SK-N-SH (cell line): ENCODE measurements at regions not wholly inside any gene's neighbourhood (a gene's known extent, or its start where the extent isn't known, plus 50 kb on each side); places are given as distances from the start of the nearest gene placed in this dataset.
A peak's percentile ranks its signal among the peaks of the same experiment; 100 is the strongest.

Source experiments
- CTCF ChIA-PET: fragments of 300-600, 350-600 bp; formaldehyde crosslinking; extraction: SDS; loops from one replicate; lab custom pipeline; 2021; lab: Yijun Ruan, JAX
- POLR2A ChIA-PET: fragments of 350-600 bp; sonication (Branson Sonifier 250); formaldehyde crosslinking; extraction: SDS; loops from one replicate; lab custom pipeline; 2020; ENCODE audit warnings: antibody characterized with exemption, inconsistent platforms; lab: Yijun Ruan, JAX
- DNase-seq: peaks from one replicate; pipeline ENCODE4 v3.0.0; 2012
- H2AFZ ChIP-seq: fragments of 200-600 bp; sonication (generic); 2 replicates; pipeline ENCODE4 v1.8.1; 2016; ENCODE audit warnings: antibody characterized with exemption, mild to moderate bottlenecking, low read depth
- H3F3A ChIP-seq: fragments of 200-600 bp; sonication (generic); replicated peaks from 2 replicates; pipeline ENCODE3; 2016; ENCODE audit warnings: antibody characterized with exemption, mild to moderate bottlenecking; ENCODE audit not compliant: insufficient read depth
- H3K27ac ChIP-seq, 2 experiments: fragments of 200-500 bp in 1 of 2; fragments of 200-600 bp in 1 of 2; sonication (Bioruptor generic) in 1 of 2; sonication (generic), shearing (Covaris generic) in 1 of 2; 2 replicates each; pipeline versions ENCODE4 v1.5.1 to v1.6.1; 2014 to 2016; ENCODE audit warnings: low read depth in 2 of 2, inconsistent platforms in 1 of 2, low read length in 1 of 2, mild to moderate bottlenecking in 1 of 2, mixed read lengths in 1 of 2
- H3K27me3 ChIP-seq: fragments of 200-600 bp; sonication (generic), shearing (Covaris generic); 2 replicates; pipeline ENCODE4 v1.6.1; 2016; ENCODE audit warnings: mixed run types; ENCODE audit not compliant: insufficient read depth
- H3K36me3 ChIP-seq, 2 experiments: fragments of 200-500 bp in 1 of 2; fragments of 200-600 bp in 1 of 2; sonication (Bioruptor generic) in 1 of 2; sonication (generic) in 1 of 2; replicated peaks in 1 of 2; 2 replicates each; pipeline versions ENCODE3 to v1.5.1; 2014 to 2016; ENCODE audit warnings: low read length in 1 of 2, mild to moderate bottlenecking in 1 of 2; ENCODE audit not compliant: insufficient read depth in 2 of 2, control insufficient read depth in 1 of 2
- H3K4me1 ChIP-seq, 2 experiments: fragments of 200-500 bp in 1 of 2; fragments of 200-600 bp in 1 of 2; sonication (Bioruptor generic) in 1 of 2; sonication (generic), shearing (Covaris generic) in 1 of 2; 2 replicates each; pipeline versions ENCODE4 v1.5.1 to v1.6.1; 2014 to 2016; ENCODE audit warnings: low read depth in 1 of 2, low read length in 1 of 2, mixed run types in 1 of 2; ENCODE audit not compliant: insufficient read depth in 2 of 2, control insufficient read depth in 1 of 2
- H3K4me2 ChIP-seq: fragments of 200-600 bp; sonication (generic), shearing (Covaris generic); 2 replicates; pipeline ENCODE4 v1.6.1; 2017; ENCODE audit warnings: mixed run types
- H3K4me3 ChIP-seq, 2 experiments: fragments of 200-500 bp in 1 of 2; fragments of 200-600 bp in 1 of 2; sonication (Bioruptor generic) in 1 of 2; sonication (generic), shearing (Covaris generic) in 1 of 2; 2 replicates each; pipeline versions ENCODE4 v1.5.1 to v1.8.1; 2014 to 2016; ENCODE audit warnings: low read depth in 2 of 2, inconsistent platforms in 1 of 2, low read length in 1 of 2, mild to moderate bottlenecking in 1 of 2, mixed read lengths in 1 of 2, moderate library complexity in 1 of 2
- H3K79me2 ChIP-seq: fragments of 200-600 bp; sonication (generic); 2 replicates; pipeline ENCODE4 v1.8.1; 2017; ENCODE audit warnings: mild to moderate bottlenecking; ENCODE audit not compliant: insufficient read depth
- H3K9ac ChIP-seq: fragments of 200-600 bp; sonication (generic); 2 replicates; pipeline ENCODE4 v1.6.1; 2017; ENCODE audit warnings: mixed run types
- H3K9me2 ChIP-seq: fragments of 200-600 bp; sonication (generic); 2 replicates; pipeline ENCODE4 v1.6.1; 2017; ENCODE audit warnings: mixed run types
- H3K9me3 ChIP-seq: fragments of 200-600 bp; sonication (generic); 2 replicates; pipeline ENCODE4 v1.6.1; 2017; ENCODE audit warnings: mixed run types, mild to moderate bottlenecking, moderate library complexity
- H4K20me1 ChIP-seq: fragments of 200-600 bp; sonication (generic); 2 replicates; pipeline ENCODE4 v1.6.1; 2017; ENCODE audit warnings: mild to moderate bottlenecking, mixed run types; ENCODE audit not compliant: insufficient read depth
- CTCF ChIP-seq: fragments of 200-600 bp; sonication (generic); IDR thresholded peaks from 2 replicates; pipeline ENCODE4 v1.6.1; 2017; ENCODE audit warnings: antibody characterized with exemption, mild to moderate bottlenecking, moderate library complexity
- FOSL2 ChIP-seq: IDR thresholded peaks from 2 replicates; pipeline ENCODE4 v1.4.0; 2012; ENCODE audit warnings: low read depth, mild to moderate bottlenecking, moderate library complexity, borderline replicate concordance
- GABPA ChIP-seq: IDR thresholded peaks from 2 replicates; pipeline ENCODE4 v1.4.0; 2012; ENCODE audit warnings: low read depth, mild to moderate bottlenecking
- GATA2 ChIP-seq: sonication (generic); formaldehyde crosslinking; IDR thresholded peaks from 2 replicates; pipeline ENCODE4 v1.5.0; 2020; ENCODE audit warnings: mild to moderate bottlenecking, missing genetic modification reagents
- JUND ChIP-seq: IDR thresholded peaks from 2 replicates; pipeline ENCODE4 v1.4.0; 2012
- MAX ChIP-seq: IDR thresholded peaks from 2 replicates; pipeline ENCODE4 v1.4.0; 2012; ENCODE audit warnings: low read depth
- MEF2A ChIP-seq: IDR thresholded peaks from 2 replicates; pipeline ENCODE4 v1.4.0; 2012; ENCODE audit warnings: low read depth, borderline replicate concordance
- NRF1 ChIP-seq: IDR thresholded peaks from 2 replicates; pipeline ENCODE4 v1.6.1; 2012; ENCODE audit warnings: low read depth, mild to moderate bottlenecking, low read length
- POLR2AphosphoS5 ChIP-seq: IDR thresholded peaks from 2 replicates; pipeline ENCODE4 v1.6.1; 2012; ENCODE audit warnings: low read depth, low read length
- RAD21 ChIP-seq: IDR thresholded peaks from 2 replicates; pipeline ENCODE4 v1.6.1; 2012; ENCODE audit warnings: mild to moderate bottlenecking, low read length
- RCOR1 ChIP-seq: fragments of 150-350 bp; IDR thresholded peaks from 2 replicates; pipeline ENCODE4 v1.6.1; 2017; ENCODE audit warnings: antibody characterized with exemption, low read length
- RXRA ChIP-seq: IDR thresholded peaks from 2 replicates; pipeline ENCODE4 v1.4.0; 2012; ENCODE audit warnings: low read depth, mild to moderate bottlenecking, borderline replicate concordance
- TAF1 ChIP-seq: IDR thresholded peaks from 2 replicates; pipeline ENCODE4 v1.6.1; 2012; ENCODE audit warnings: low read depth, mild to moderate bottlenecking, low read length, moderate library complexity, borderline replicate concordance
- TCF12 ChIP-seq: IDR thresholded peaks from 2 replicates; pipeline ENCODE4 v1.4.0; 2012
- USF1 ChIP-seq: IDR thresholded peaks from 2 replicates; pipeline ENCODE4 v1.4.0; 2012; ENCODE audit warnings: low read depth, borderline replicate concordance
- YY1 ChIP-seq: IDR thresholded peaks from 2 replicates; pipeline ENCODE4 v1.4.0; 2012; ENCODE audit warnings: low read depth, mild to moderate bottlenecking
- WGBS: methylation state at CpG from one replicate; pipeline ENCODE4 v1.1.6; 2017; ENCODE audit warnings: low lambda C conversion rate; 5-methylcytosine and 5-hydroxymethylcytosine counted together

- POLR2A ChIA-PET: no interaction called here
- no peaks in the 10 kb centered on the region for H4K20me1 ChIP-seq
- no peak overlapping the region for H3K9ac ChIP-seq
- no peaks in the 10 kb centered on the region for H3K4me1 ChIP-seq
- no peaks in the 10 kb centered on the region for H3K9me2 ChIP-seq
- 62% methylated on average over 2 of the region's 2 CpGs for WGBS
- H3K79me2 ChIP-seq: no peaks in the 10 kb centered on the region
- CTCF ChIA-PET: no interaction called here
- no peak overlapping the region for H2AFZ ChIP-seq
- no peak for DNase-seq
- H3K4me2 ChIP-seq: no peak overlapping the region
- no peak overlapping the region for H3K27ac ChIP-seq
- no peaks in the 10 kb centered on the region for H3F3A ChIP-seq
- no peaks in the 10 kb centered on the region for H3K9me3 ChIP-seq
- H3K27me3 ChIP-seq: no peaks in the 10 kb centered on the region
- H3K36me3 ChIP-seq: no peaks in the 10 kb centered on the region
- H3K4me3 ChIP-seq: no peak overlapping the region
- TF ChIP-seq RCOR1 (no peak), RAD21 (no peak), JUND (no peak), RXRA (no peak)
Observed at GRCh38 chr13:66162470-66162869, 1067.7 kb downstream of the PCDH9 start.

- H3K27me3 ChIP-seq: no peaks in the 10 kb centered on the region
- POLR2A ChIA-PET: no interaction called here
- no peak for DNase-seq
Observed at GRCh38 chr13:66159511-66159910, 1070.6 kb downstream of the PCDH9 start.

GRCh38 chr13:66154976-66155375, 1075.2 kb downstream of the PCDH9 start:
- Histone ChIP-seq H3K4me3 (no peak overlapping the region), H3K9ac (no peak overlapping the region), H3K9me3 (no peaks in the 10 kb centered on the region), H3F3A (peaks cover 4% of the 10 kb centered on the region), H3K27me3 (no peaks in the 10 kb centered on the region), H3K4me2 (peak overlapping the region; percentile 14; the same call in 1 of the 2 replicates), H3K79me2 (no peaks in the 10 kb centered on the region), H2AFZ (peak overlapping the region; percentile 60), H4K20me1 (no peaks in the 10 kb centered on the region), H3K27ac (peak overlapping the region in 1 of 2 experiments; percentile 43; a peak in 1 of 4 replicates), H3K4me1 (no peaks in the 10 kb centered on the region), H3K9me2 (0 out of 2 replicates have a peak, but pooled peaks cover 3% of the 10 kb centered on the region), H3K36me3 (no peaks in the 10 kb centered on the region)
- TF ChIP-seq FOSL2 (no peak), TAF1 (no peak), CTCF (no peak), MAX (no peak), TCF12 (no peak), NRF1 (no peak), YY1 (no peak), GATA2 (CRISPR knock-in tag) (no peak), RCOR1 (no peak), USF1 (no peak), POLR2AphosphoS5 (no peak)
- WGBS: 3% methylated on average over 1 of the region's 1 CpG
- ChIA-PET POLR2A (no interaction called here), CTCF (no interaction called here)
- DNase-seq: no peak

More at GRCh38 chr13:66159511-66159910, 1070.6 kb downstream of the PCDH9 start:
- no peaks in the 10 kb centered on the region for H3K4me1 ChIP-seq
- CTCF ChIA-PET: no interaction called here
- TF ChIP-seq RAD21 (no peak), GATA2 (CRISPR knock-in tag) (no peak), GABPA (no peak), USF1 (no peak), TAF1 (no peak), RXRA (no peak), MEF2A (no peak)
- H2AFZ ChIP-seq: no peak overlapping the region
- 89% methylated on average over 6 of the region's 6 CpGs for WGBS
- no peaks in the 10 kb centered on the region for H3K79me2 ChIP-seq
- no peak overlapping the region for H3K27ac ChIP-seq
- no peak overlapping the region for H3K4me2 ChIP-seq
- H3K9ac ChIP-seq: no peak overlapping the region
- H3K9me2 ChIP-seq: 0 out of 2 replicates have a peak, but pooled peaks cover under 1% of the 10 kb centered on the region
- no peaks in the 10 kb centered on the region for H4K20me1 ChIP-seq
- no peak overlapping the region for H3K4me3 ChIP-seq
- H3K36me3 ChIP-seq: no peaks in the 10 kb centered on the region
- H3F3A ChIP-seq: peaks cover under 1% of the 10 kb centered on the region
- no peaks in the 10 kb centered on the region for H3K9me3 ChIP-seq
